Hepatocyte (in vitro differentiated cells): ENCODE measurements at regions not wholly inside any gene's neighbourhood (a gene's known extent, or its start where the extent isn't known, plus 50 kb on each side); places are given as distances from the start of the nearest gene placed in this dataset.

ENCODE experiments used
- DNase-seq: peaks from one replicate; pipeline ENCODE4 v3.0.0-alpha.2; 2016; ENCODE audit warnings: low spot score
- H2AFZ ChIP-seq: fragments of 200-600 bp; sonication (generic); 2 replicates; pipeline ENCODE4 v1.6.0; 2016; ENCODE audit warnings: antibody characterized with exemption, mild to moderate bottlenecking
- H3K27ac ChIP-seq: fragments of 200-600 bp; sonication (generic); 2 replicates; pipeline ENCODE4 v1.5.1; 2016; ENCODE audit warnings: mild to moderate bottlenecking
- H3K27me3 ChIP-seq: fragments of 200-600 bp; sonication (generic); 2 replicates; pipeline ENCODE4 v1.6.1; 2016
- H3K36me3 ChIP-seq: fragments of 200-600 bp; sonication (generic); replicated peaks from 2 replicates; pipeline ENCODE4 v1.5.1; 2016; ENCODE audit warnings: low read depth; ENCODE audit not compliant: insufficient read depth
- H3K4me1 ChIP-seq: fragments of 200-600 bp; sonication (generic); 2 replicates; pipeline ENCODE4 v1.5.1; 2016; ENCODE audit warnings: mild to moderate bottlenecking, moderate library complexity; ENCODE audit not compliant: insufficient read depth
- H3K4me2 ChIP-seq: fragments of 200-600 bp; sonication (generic); 2 replicates; pipeline ENCODE4 v1.6.0; 2016
- H3K4me3 ChIP-seq: fragments of 200-600 bp; sonication (generic); 2 replicates; pipeline ENCODE4 v1.5.1; 2016; ENCODE audit warnings: mild to moderate bottlenecking
- H3K79me2 ChIP-seq: fragments of 200-600 bp; sonication (generic); 2 replicates; pipeline ENCODE4 v1.6.0; 2017; ENCODE audit warnings: mild to moderate bottlenecking
- H3K9me2 ChIP-seq: fragments of 200-600 bp; sonication (generic); replicated peaks from 2 replicates; pipeline ENCODE4 v1.6.0; 2017; ENCODE audit warnings: mild to moderate bottlenecking; ENCODE audit not compliant: insufficient read depth
- H3K9me3 ChIP-seq: fragments of 200-600 bp; sonication (generic); 2 replicates; pipeline ENCODE4 v1.5.1; 2016; ENCODE audit warnings: low read depth, mild to moderate bottlenecking
- H4K20me1 ChIP-seq: fragments of 200-600 bp; sonication (generic); 2 replicates; pipeline ENCODE4 v1.6.0; 2016; ENCODE audit warnings: mild to moderate bottlenecking; ENCODE audit not compliant: insufficient read depth, poor library complexity, severe bottlenecking
- CTCF ChIP-seq: fragments of 200-600 bp; sonication (generic); IDR thresholded peaks from 2 replicates; pipeline ENCODE4 v1.5.1; 2016; ENCODE audit warnings: antibody characterized with exemption, mild to moderate bottlenecking; ENCODE audit not compliant: poor library complexity
- EZH2 ChIP-seq: fragments of 200-600 bp; sonication (generic); IDR thresholded peaks from 2 replicates; pipeline ENCODE4 v1.6.1; 2016; ENCODE audit warnings: antibody characterized with exemption, mild to moderate bottlenecking, borderline replicate concordance
- EZH2phosphoT487 ChIP-seq: fragments of 200-600 bp; sonication (generic); IDR thresholded peaks from one replicate; pipeline ENCODE4 v1.6.1; 2018; ENCODE audit warnings: antibody characterized with exemption, mild to moderate bottlenecking, low read depth, moderate library complexity; ENCODE audit not compliant: unreplicated experiment, severe bottlenecking
- WGBS: methylation state at CpG from one replicate; pipeline ENCODE4 v1.1.6; 2016; ENCODE audit warnings: low lambda C conversion rate; ENCODE audit errors: missing lambda C conversion rate; 5-methylcytosine and 5-hydroxymethylcytosine counted together

- no peaks in the 10 kb centered on the region for H4K20me1 ChIP-seq
- H3K9me2 ChIP-seq, result no peaks in the 10 kb centered on the region
- no peaks in the 10 kb centered on the region for H3K79me2 ChIP-seq
- peak overlapping the region; percentile 80 for H3K27ac ChIP-seq
- peaks cover 16% of the 10 kb centered on the region for H3K4me1 ChIP-seq
- WGBS, result 53% methylated on average over 3 of the region's 3 CpGs
- peak overlapping the region; percentile 4 for H3K4me2 ChIP-seq
- no peak overlapping the region for H2AFZ ChIP-seq
- H3K9me3 ChIP-seq, result no peaks in the 10 kb centered on the region
- TF ChIP-seq CTCF (no peak), EZH2phosphoT487 (no peak), EZH2 (no peak)
- no peaks in the 10 kb centered on the region for H3K36me3 ChIP-seq
- no peaks in the 10 kb centered on the region for H3K27me3 ChIP-seq
- DNase-seq, result no peak
- H3K4me3 ChIP-seq, result no peak overlapping the region
Measured at GRCh38 chr10:88158526-88159122, 295.2 kb downstream of the PTEN start.

GRCh38 chr10:88159127-88159829 lies 295.9 kb downstream of the PTEN start:
- Histone ChIP-seq H3K36me3 (no peaks in the 10 kb centered on the region), H3K9me3 (no peaks in the 10 kb centered on the region), H3K4me2 (peak overlapping the region; percentile 4), H3K4me3 (no peak overlapping the region), H3K4me1 (peaks cover 16% of the 10 kb centered on the region), H3K79me2 (no peaks in the 10 kb centered on the region), H4K20me1 (no peaks in the 10 kb centered on the region), H2AFZ (no peak overlapping the region), H3K27me3 (no peaks in the 10 kb centered on the region), H3K27ac (peak overlapping the region; percentile 71), H3K9me2 (no peaks in the 10 kb centered on the region)
- DNase-seq, result no peak
- TF ChIP-seq EZH2 (no peak), EZH2phosphoT487 (no peak), CTCF (no peak)
- 33% methylated on average over 3 of the region's 3 CpGs for WGBS

GRCh38 chr10:88161070-88161469 lies 297.6 kb downstream of the PTEN start:
- no peak for DNase-seq
- Histone ChIP-seq H2AFZ (no peak overlapping the region), H3K4me1 (peaks cover 23% of the 10 kb centered on the region), H3K79me2 (no peaks in the 10 kb centered on the region), H3K4me2 (no peak overlapping the region), H3K27ac (no peak overlapping the region), H3K27me3 (no peaks in the 10 kb centered on the region), H4K20me1 (no peaks in the 10 kb centered on the region), H3K9me3 (no peaks in the 10 kb centered on the region), H3K36me3 (no peaks in the 10 kb centered on the region), H3K4me3 (no peak overlapping the region), H3K9me2 (no peaks in the 10 kb centered on the region)
- TF ChIP-seq EZH2 (no peak), EZH2phosphoT487 (no peak), CTCF (no peak)

- whole genome bisulfite sequencing, result 73% methylated on average over 1 of the region's 1 CpG
- Histone ChIP-seq H3K4me3 (no peak overlapping the region), H3K4me1 (peaks cover 19% of the 10 kb centered on the region), H3K27ac (no peak overlapping the region), H4K20me1 (no peaks in the 10 kb centered on the region), H3K9me3 (no peaks in the 10 kb centered on the region), H3K79me2 (no peaks in the 10 kb centered on the region), H2AFZ (no peak overlapping the region), H3K9me2 (no peaks in the 10 kb centered on the region), H3K27me3 (no peaks in the 10 kb centered on the region), H3K36me3 (no peaks in the 10 kb centered on the region), H3K4me2 (no peak overlapping the region)
- no peak for DNase-seq
- TF ChIP-seq EZH2 (no peak), CTCF (no peak), EZH2phosphoT487 (no peak)
Measured at GRCh38 chr10:88161756-88162155, 298.3 kb downstream of the PTEN start.
